Spleen (tissue), 11 donors: ENCODE measurements at regions not wholly inside any gene's neighbourhood (a gene's known extent, or its start where the extent isn't known, plus 50 kb on each side); places are given as distances from the start of the nearest gene placed in this dataset.

Source experiments
- DNase-seq: peaks from one replicate; pipeline ENCODE4 v3.0.0-alpha.2; 2020
- H3K27ac ChIP-seq, 8 donors: fragments of 200-600 bp; sonication (generic) in 7 of 8; 1 replicate in 4 of 8; 2 replicates in 4 of 8; pipeline versions ENCODE4 v1.5.0 to v1.8.0; 2016 to 2021; ENCODE audit warnings: inconsistent platforms in 4 of 8, mild to moderate bottlenecking in 4 of 8, moderate library complexity in 1 of 8
- H3K27me3 ChIP-seq, 7 donors: fragments of 200-600 bp; sonication (generic) in 6 of 7; replicated peaks in 1 of 7; 1 replicate in 4 of 7; 2 replicates in 3 of 7; pipeline versions ENCODE4 v1.5.0 to v1.8.0; 2016 to 2021; ENCODE audit warnings: inconsistent platforms in 3 of 7, mild to moderate bottlenecking in 1 of 7
- H3K36me3 ChIP-seq, 6 donors: fragments of 200-600 bp; sonication (generic) in 5 of 6; 1 replicate in 4 of 6; 2 replicates in 2 of 6; pipeline versions ENCODE4 v1.5.0 to v1.8.0; 2016 to 2021; ENCODE audit warnings: inconsistent platforms in 2 of 6
- H3K4me1 ChIP-seq, 6 donors: fragments of 200-600 bp; sonication (generic) in 5 of 6; 1 replicate in 3 of 6; 2 replicates in 3 of 6; pipeline versions ENCODE4 v1.5.0 to v1.8.0; 2016 to 2021; ENCODE audit warnings: inconsistent platforms in 3 of 6
- H3K4me3 ChIP-seq, 8 donors: fragments of 200-600 bp; sonication (generic) in 7 of 8; 1 replicate in 4 of 8; 2 replicates in 4 of 8; pipeline versions ENCODE4 v1.5.0 to v1.8.0; 2016 to 2021; ENCODE audit warnings: inconsistent platforms in 4 of 8, mild to moderate bottlenecking in 4 of 8, moderate library complexity in 2 of 8
- H3K9me3 ChIP-seq, 8 donors: fragments of 200-600 bp; sonication (generic) in 7 of 8; 1 replicate in 4 of 8; 2 replicates in 4 of 8; pipeline versions ENCODE4 v1.5.0 to v1.8.0; 2016 to 2021; ENCODE audit warnings: inconsistent platforms in 4 of 8
- CTCF ChIP-seq, 11 experiments: fragments of 200-600 bp in 7 of 11; fragments of 450-650 bp in 4 of 11; sonication (generic) in 4 of 11; IDR thresholded peaks in 8 of 11; conservative IDR thresholded peaks in 3 of 11; 1 replicate in 7 of 11; 2 replicates in 4 of 11; pipeline versions ENCODE4 v1.4.0 to v1.8.0; 2016 to 2021; ENCODE audit warnings: antibody characterized with exemption in 11 of 11, inconsistent platforms in 4 of 11, mild to moderate bottlenecking in 1 of 11
- POLR2A ChIP-seq, 3 donors: fragments of 450-650 bp; IDR thresholded peaks; one replicate each; pipeline ENCODE4 v1.5.1; 2017; ENCODE audit warnings: antibody characterized with exemption in 3 of 3, mild to moderate bottlenecking in 1 of 3
- POLR2AphosphoS5 ChIP-seq, 3 donors: sonication (generic); formaldehyde crosslinking; IDR thresholded peaks; one replicate each; pipeline ENCODE4 v1.5.1; 2017; ENCODE audit warnings: antibody characterized with exemption in 3 of 3
- WGBS, 5 donors: extraction: QIAGEN DNeasy Blood & Tissue Kit in 3 of 5; methylation state at CpG; one replicate each; pipeline versions ENCODE4 v1.1.5 to v1.1.7; 2013 to 2018; 5-methylcytosine and 5-hydroxymethylcytosine counted together
- intact Hi-C: fragments of 100-400 bp; cut with DNase I; formaldehyde crosslinking; loops from one replicate; pipeline ENCODE4 v1.15.0; 2023; ENCODE audit warnings: low total_unique reads
- donor health status: healthy with polysubstance abuse.
- donor health status: DM: no; HTN: no; CAD: no; lungs with moderate emphysema.
- donor health status: DM: no; HTN: no; CAD: no.
- donor health status: Bipolar disorder and iron deficiency.
- donor health status: healthy.
- donor health status: DM: no; HTN: no; CAD: no.
- donor health status: DM: yes; HTN: yes; CAD: no.

- intact Hi-C loops = no loop called here
- no peak overlapping the region for H3K27ac ChIP-seq
- WGBS, 5 donors = 86 to 95% (median 90%) methylated on average over 2 of the region's 2 CpGs
- TF ChIP-seq CTCF (IDR thresholded peaks at IDR 0.05 in 8 of 11, conservative IDR thresholded peaks at IDR 0.05 in 3 of 11) = no peak
- TF ChIP-seq POLR2A (IDR thresholded peaks at IDR 0.05) = no peak
- TF ChIP-seq POLR2AphosphoS5 (IDR thresholded peaks at IDR 0.05) = no peak
- DNase-seq = no peak
- no peaks in the 10 kb centered on the region for H3K27me3 ChIP-seq
- H3K36me3 ChIP-seq = no peaks in the 10 kb centered on the region
- no peak overlapping the region for H3K4me3 ChIP-seq
- H3K9me3 ChIP-seq = peaks cover 0 to 21% (median 6%) of the 10 kb centered on the region in 8 donors
- no peaks in the 10 kb centered on the region for H3K4me1 ChIP-seq
Measured at GRCh38 chr2:52000151-52000855, 968.4 kb upstream of the NRXN1 start.

DNA sequence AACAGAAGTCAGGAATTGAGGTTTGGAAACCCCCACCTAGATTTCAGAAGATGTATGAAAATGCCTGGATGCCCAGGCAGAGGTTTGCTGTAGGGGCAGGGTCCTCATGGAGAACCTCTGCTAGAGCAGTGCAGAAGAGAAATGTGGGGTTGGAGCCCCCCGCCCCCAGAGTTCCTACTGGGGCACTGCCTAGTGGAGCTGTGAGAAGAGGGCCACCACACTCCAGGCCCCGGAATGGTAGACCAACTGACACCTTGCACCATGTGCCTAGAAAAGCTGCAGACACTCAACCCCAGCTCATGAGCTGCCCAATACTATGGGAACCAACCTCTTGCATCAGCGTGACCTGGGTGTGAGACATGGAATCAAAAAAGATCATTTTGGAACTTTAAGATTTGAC lies 967.0 kb upstream of the NRXN1 start:
- Histone ChIP-seq H3K27ac (no peak overlapping the region), H3K36me3 (no peaks in the 10 kb centered on the region), H3K9me3 (peaks cover 0 to 21% (median 6%) of the 10 kb centered on the region in 8 donors), H3K4me1 (no peaks in the 10 kb centered on the region), H3K27me3 (no peaks in the 10 kb centered on the region), H3K4me3 (no peak overlapping the region)
- intact Hi-C loops = no loop called here
- TF ChIP-seq POLR2AphosphoS5 (IDR thresholded peaks at IDR 0.05) (no peak), CTCF (IDR thresholded peaks at IDR 0.05 in 8 of 11, conservative IDR thresholded peaks at IDR 0.05 in 3 of 11) (no peak), POLR2A (IDR thresholded peaks at IDR 0.05) (no peak)
- no peak for DNase-seq
- WGBS, 5 donors = 86 to 96% (median 91%) methylated on average over 3 of the region's 3 CpGs

- Histone ChIP-seq H3K36me3 (no peaks in the 10 kb centered on the region), H3K27me3 (no peaks in the 10 kb centered on the region), H3K4me3 (no peak overlapping the region), H3K4me1 (no peaks in the 10 kb centered on the region), H3K27ac (no peak overlapping the region), H3K9me3 (peaks cover 0 to 21% (median 6%) of the 10 kb centered on the region in 8 donors)
- intact Hi-C loops = no loop called here
- TF ChIP-seq POLR2AphosphoS5 (IDR thresholded peaks at IDR 0.05) (no peak), POLR2A (IDR thresholded peaks at IDR 0.05) (no peak), CTCF (IDR thresholded peaks at IDR 0.05 in 8 of 11, conservative IDR thresholded peaks at IDR 0.05 in 3 of 11) (no peak)
- DNase-seq = no peak
- WGBS, 5 donors = 87 to 97% (median 96%) methylated on average over 2 of the region's 2 CpGs
Measured at GRCh38 chr2:51997571-51997970, 965.6 kb upstream of the NRXN1 start.

DNA sequence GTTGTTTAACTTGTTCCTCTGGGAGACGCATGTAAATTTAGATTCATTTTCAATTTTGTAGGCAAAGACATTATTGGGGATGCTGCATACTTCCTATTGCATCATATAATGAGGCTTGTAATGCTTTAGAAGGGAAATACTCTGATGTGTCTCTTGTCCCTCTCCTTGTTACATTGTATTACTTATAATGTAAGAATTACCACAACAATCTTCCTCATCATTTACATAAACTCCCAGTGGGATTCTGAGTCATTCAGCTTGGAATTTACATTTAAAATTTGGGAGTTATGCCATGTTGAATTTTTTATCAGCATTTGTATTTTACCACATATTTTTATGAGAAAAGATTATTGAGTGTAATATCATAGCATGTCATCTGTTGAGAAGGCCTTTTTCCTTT lies 963.4 kb upstream of the NRXN1 start:
- no peaks in the 10 kb centered on the region for H3K36me3 ChIP-seq
- no peak overlapping the region for H3K4me3 ChIP-seq
- no peaks in the 10 kb centered on the region for H3K4me1 ChIP-seq
- WGBS, 5 donors = 86 to 97% (median 91%) methylated on average over 1 of the region's 1 CpG
- TF ChIP-seq POLR2AphosphoS5 (IDR thresholded peaks at IDR 0.05) (no peak), POLR2A (IDR thresholded peaks at IDR 0.05) (no peak), CTCF (IDR thresholded peaks at IDR 0.05 in 8 of 11, conservative IDR thresholded peaks at IDR 0.05 in 3 of 11) (no peak)
- H3K27ac ChIP-seq = no peak overlapping the region
- intact Hi-C loops = no loop called here
- H3K9me3 ChIP-seq = peaks cover 0 to 16% (median 0%) of the 10 kb centered on the region in 8 donors
- H3K27me3 ChIP-seq = no peaks in the 10 kb centered on the region
- DNase-seq = no peak
